MM.1S (cell line): ENCODE measurements at regions not wholly inside any gene's neighbourhood (a gene's known extent, or its start where the extent isn't known, plus 50 kb on each side); places are given as distances from the start of the nearest gene placed in this dataset.

Experiments used
- DNase-seq: peaks from one replicate; pipeline ENCODE4 v3.0.0-alpha.2; 2015
- H2AFZ ChIP-seq: fragments of 300-600 bp; sonication (generic); 2 replicates; pipeline ENCODE4 v1.6.0; 2016; ENCODE audit warnings: antibody characterized with exemption, low read length
- H3F3A ChIP-seq: fragments of 300-600 bp; sonication (generic); 2 replicates; pipeline ENCODE4 v1.6.1; 2016; ENCODE audit warnings: mild to moderate bottlenecking, antibody characterized with exemption, low read length, moderate library complexity, mixed read lengths; ENCODE audit not compliant: insufficient read depth
- H3K27ac ChIP-seq: fragments of 300-600 bp; sonication (generic); 2 replicates; pipeline ENCODE4 v1.5.1; 2016; ENCODE audit warnings: mild to moderate bottlenecking, low read length
- H3K27me3 ChIP-seq: fragments of 300-600 bp; sonication (generic); replicated peaks from 2 replicates; pipeline ENCODE4 v1.6.0; 2016; ENCODE audit warnings: low read length; ENCODE audit not compliant: insufficient read depth
- H3K36me3 ChIP-seq: fragments of 300-600 bp; sonication (generic); replicated peaks from 2 replicates; pipeline ENCODE4 v1.6.1; 2016; ENCODE audit warnings: mild to moderate bottlenecking, low read length, mixed read lengths; ENCODE audit not compliant: insufficient read depth
- H3K4me1 ChIP-seq: fragments of 300-600 bp; sonication (generic); 2 replicates; pipeline ENCODE4 v1.6.1; 2016; ENCODE audit warnings: low read length, mixed read lengths
- H3K4me2 ChIP-seq: fragments of 300-600 bp; sonication (generic); 2 replicates; pipeline ENCODE4 v1.6.0; 2016; ENCODE audit warnings: low read depth, low read length
- H3K4me3 ChIP-seq: fragments of 300-600 bp; sonication (generic); 2 replicates; pipeline ENCODE4 v1.5.1; 2016; ENCODE audit warnings: low read length, mixed read lengths
- H3K79me2 ChIP-seq: fragments of 300-600 bp; sonication (generic); 2 replicates; pipeline ENCODE4 v1.6.1; 2016; ENCODE audit warnings: mixed run types, low read length, mixed read lengths
- H3K9ac ChIP-seq: fragments of 300-600 bp; sonication (generic); 2 replicates; pipeline ENCODE4 v1.6.1; 2016; ENCODE audit warnings: low read length, mixed read lengths
- H3K9me2 ChIP-seq: fragments of 300-600 bp; sonication (generic); replicated peaks from 2 replicates; pipeline ENCODE4 v1.6.1; 2016; ENCODE audit warnings: mild to moderate bottlenecking, low read length, mixed read lengths; ENCODE audit not compliant: insufficient read depth
- H3K9me3 ChIP-seq: fragments of 300-600 bp; sonication (generic); replicated peaks from 2 replicates; pipeline ENCODE4 v1.6.1; 2016; ENCODE audit warnings: mild to moderate bottlenecking, low read length, mixed read lengths; ENCODE audit not compliant: insufficient read depth
- H4K20me1 ChIP-seq: fragments of 300-600 bp; sonication (generic); 2 replicates; pipeline ENCODE4 v1.6.1; 2016; ENCODE audit warnings: mild to moderate bottlenecking, low read length, moderate library complexity, mixed read lengths; ENCODE audit not compliant: insufficient read depth
- CTCF ChIP-seq: fragments of 300-600 bp; sonication (generic); IDR thresholded peaks from 2 replicates; pipeline ENCODE4 v1.5.1; 2016; ENCODE audit warnings: antibody characterized with exemption, low read length, mixed read lengths
- EZH2 ChIP-seq: fragments of 300-600 bp; sonication (generic); optimal IDR thresholded peaks from 2 replicates; pipeline ENCODE3; 2017; ENCODE audit warnings: low read depth, mild to moderate bottlenecking, antibody characterized with exemption, low read length, mixed read lengths
- EZH2phosphoT487 ChIP-seq: fragments of 300-600 bp; sonication (generic); IDR thresholded peaks from 2 replicates; pipeline ENCODE4 v1.6.1; 2018; ENCODE audit warnings: antibody characterized with exemption, low read length

GRCh38 chr16:66116163-66117002, 250.1 kb upstream of the CDH5 start:
- H3F3A ChIP-seq, result no peaks in the 10 kb centered on the region
- H3K9me3 ChIP-seq, result no peaks in the 10 kb centered on the region
- H3K79me2 ChIP-seq, result no peaks in the 10 kb centered on the region
- H3K27me3 ChIP-seq, result no peaks in the 10 kb centered on the region
- H4K20me1 ChIP-seq, result no peaks in the 10 kb centered on the region
- no peak overlapping the region for H3K9ac ChIP-seq
- no peak overlapping the region for H3K4me2 ChIP-seq
- H3K36me3 ChIP-seq, result no peaks in the 10 kb centered on the region
- no peaks in the 10 kb centered on the region for H3K4me1 ChIP-seq
- no peak overlapping the region for H3K4me3 ChIP-seq
- no peak overlapping the region for H3K27ac ChIP-seq
- DNase-seq, result no peak
- no peak overlapping the region for H2AFZ ChIP-seq
- TF ChIP-seq EZH2 (no peak), EZH2phosphoT487 (no peak)
- H3K9me2 ChIP-seq, result no peaks in the 10 kb centered on the region

- Histone ChIP-seq H2AFZ (no peak overlapping the region), H3K27ac (no peak overlapping the region), H3F3A (no peaks in the 10 kb centered on the region), H4K20me1 (no peaks in the 10 kb centered on the region), H3K4me3 (no peak overlapping the region), H3K36me3 (no peaks in the 10 kb centered on the region), H3K9ac (no peak overlapping the region), H3K27me3 (no peaks in the 10 kb centered on the region), H3K9me2 (no peaks in the 10 kb centered on the region), H3K79me2 (no peaks in the 10 kb centered on the region), H3K4me1 (no peaks in the 10 kb centered on the region), H3K9me3 (no peaks in the 10 kb centered on the region), H3K4me2 (no peak overlapping the region)
- TF ChIP-seq EZH2, result no peak
- no peak for TF ChIP-seq EZH2phosphoT487
- no peak for TF ChIP-seq CTCF
- no peak for DNase-seq
Observed at GRCh38 chr16:66115373-66115772, 251.1 kb upstream of the CDH5 start.

- Histone ChIP-seq H3K9me3 (no peaks in the 10 kb centered on the region), H3F3A (no peaks in the 10 kb centered on the region), H3K4me1 (no peaks in the 10 kb centered on the region), H3K27me3 (no peaks in the 10 kb centered on the region), H3K4me2 (no peak overlapping the region), H2AFZ (no peak overlapping the region), H3K4me3 (no peak overlapping the region), H3K36me3 (no peaks in the 10 kb centered on the region), H3K79me2 (no peaks in the 10 kb centered on the region), H3K27ac (no peak overlapping the region), H4K20me1 (no peaks in the 10 kb centered on the region), H3K9ac (no peak overlapping the region), H3K9me2 (no peaks in the 10 kb centered on the region)
- TF ChIP-seq EZH2phosphoT487 (no peak), EZH2 (no peak)
- DNase-seq, result no peak
Observed at GRCh38 chr16:66113223-66113622, 253.3 kb upstream of the CDH5 start.

- Histone ChIP-seq H3K9me3 (no peaks in the 10 kb centered on the region), H3K79me2 (no peaks in the 10 kb centered on the region), H3K4me1 (no peaks in the 10 kb centered on the region), H3K36me3 (no peaks in the 10 kb centered on the region), H3K27ac (no peak overlapping the region), H3K9me2 (no peaks in the 10 kb centered on the region), H3K9ac (no peak overlapping the region), H4K20me1 (no peaks in the 10 kb centered on the region), H3F3A (no peaks in the 10 kb centered on the region), H3K27me3 (no peaks in the 10 kb centered on the region), H2AFZ (no peak overlapping the region), H3K4me2 (no peak overlapping the region), H3K4me3 (no peak overlapping the region)
- TF ChIP-seq EZH2, result no peak
- no peak for TF ChIP-seq CTCF
- no peak for TF ChIP-seq EZH2phosphoT487
- no peak for DNase-seq
Observed at GRCh38 chr16:66109677-66110076, 256.8 kb upstream of the CDH5 start.
